Right hindlimb (tissue), 1 donor: ENCODE measurements at regions not wholly inside any gene's neighbourhood (a gene's known extent, or its start where the extent isn't known, plus 50 kb on each side); places are given as distances from the start of the nearest gene placed in this dataset.
"Not testable (repeated sequence)": the region's sequence is repeated elsewhere in the genome, so short reads cannot be mapped to it uniquely, and the experiment has no call there.

Source experiments
- DNase-seq: peaks from one replicate; pipeline ENCODE4 v3.0.0-alpha.2; 2018

GRCh38 chr5:173413471-173413982, 85.3 kb upstream of the STC2 start:
- no peak for DNase-seq

DNA sequence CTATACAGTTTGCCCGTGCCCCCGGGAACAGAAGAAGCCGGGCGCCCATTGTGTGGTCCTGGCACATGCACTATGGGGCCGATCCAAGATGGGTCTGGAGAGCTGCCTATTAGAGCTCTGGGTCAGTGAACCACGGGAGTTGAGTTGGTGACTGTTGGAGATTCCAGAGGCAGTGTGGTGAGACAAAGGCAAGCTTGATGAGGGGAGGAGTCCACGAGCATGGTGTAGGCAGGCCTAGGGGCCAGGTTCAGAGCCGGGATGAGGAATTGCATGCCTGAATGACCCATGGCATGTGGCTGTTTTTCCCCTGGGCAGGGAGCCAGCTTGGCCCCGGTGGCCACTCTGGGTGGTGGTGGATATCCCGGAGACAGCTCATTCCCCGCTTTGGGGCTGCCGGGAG, 84.4 kb upstream of the STC2 start:
- no peak for DNase-seq

DNA sequence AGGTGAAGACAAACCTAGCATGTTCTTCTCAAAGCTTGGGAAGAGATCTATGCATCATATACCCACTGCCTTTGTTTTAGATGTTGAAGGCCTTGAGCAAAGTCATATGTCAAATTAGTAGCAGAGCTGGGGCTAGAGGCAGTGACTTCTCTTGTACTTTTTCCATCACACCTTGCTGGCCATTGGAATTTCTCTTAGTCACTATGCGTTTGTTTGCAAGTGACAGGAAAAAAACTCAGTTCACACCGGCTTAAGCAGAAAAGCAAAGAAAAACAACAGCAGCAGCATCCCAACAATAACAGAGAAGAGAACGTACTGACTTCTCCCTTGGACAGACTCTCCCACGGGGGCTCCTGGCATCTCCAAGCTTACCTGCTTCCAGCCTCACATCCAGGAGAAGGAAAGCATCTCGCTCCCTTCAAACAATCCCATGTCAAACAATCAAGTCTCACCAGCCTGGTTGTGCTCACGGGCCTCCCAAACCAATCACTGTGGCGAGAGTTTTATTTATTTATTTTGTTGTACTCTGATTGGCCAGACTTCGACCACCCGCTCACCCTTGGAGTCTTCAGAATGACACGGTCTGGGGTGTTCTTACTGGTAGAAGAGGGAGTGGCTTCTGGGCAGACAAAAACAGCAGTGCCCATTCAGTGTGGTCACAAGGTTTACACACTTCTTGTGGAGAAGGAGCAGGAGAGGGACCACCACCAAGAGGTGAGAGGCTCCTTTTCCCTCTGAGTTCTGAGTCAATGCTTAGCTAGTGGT, 83.8 kb upstream of the STC2 start:
- DNase-seq = no peak

DNA sequence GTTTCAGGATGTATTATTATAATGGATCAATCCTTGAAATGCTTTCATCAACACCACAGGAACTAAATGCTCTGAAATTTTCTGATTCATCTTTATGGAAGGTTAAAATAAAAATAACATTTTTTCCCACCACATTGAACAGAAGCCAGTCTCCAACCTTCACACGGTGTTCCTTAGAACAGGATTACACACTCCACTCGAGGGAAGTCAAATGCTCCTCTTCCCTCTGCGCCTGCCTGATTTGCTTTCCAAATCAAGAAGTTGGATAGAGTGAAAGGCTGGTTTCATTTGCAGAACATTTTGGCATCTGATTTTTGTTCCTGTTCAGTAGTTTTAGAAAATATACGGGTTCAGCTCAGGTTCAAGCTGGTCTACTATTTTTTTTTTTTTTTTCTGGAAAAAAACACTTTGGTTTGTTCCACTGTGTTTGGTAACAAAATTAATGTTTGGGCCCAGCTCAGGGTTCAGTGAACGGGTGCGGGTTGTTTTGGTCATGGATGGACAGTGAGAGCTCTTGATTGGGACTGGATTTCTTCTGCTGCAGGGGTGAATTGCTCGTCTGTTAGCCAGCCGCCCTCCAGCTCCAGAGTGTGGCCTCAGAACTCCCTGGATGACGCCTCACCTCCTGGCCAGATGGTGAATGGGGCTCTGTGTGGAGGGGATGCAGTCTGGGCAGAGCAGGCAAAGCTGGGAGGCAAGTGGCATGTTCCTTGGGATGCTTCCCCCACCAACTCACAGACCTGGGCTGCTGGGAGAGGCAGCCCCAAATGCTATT, 82.4 kb upstream of the STC2 start:
- DNase-seq = no peak

DNA sequence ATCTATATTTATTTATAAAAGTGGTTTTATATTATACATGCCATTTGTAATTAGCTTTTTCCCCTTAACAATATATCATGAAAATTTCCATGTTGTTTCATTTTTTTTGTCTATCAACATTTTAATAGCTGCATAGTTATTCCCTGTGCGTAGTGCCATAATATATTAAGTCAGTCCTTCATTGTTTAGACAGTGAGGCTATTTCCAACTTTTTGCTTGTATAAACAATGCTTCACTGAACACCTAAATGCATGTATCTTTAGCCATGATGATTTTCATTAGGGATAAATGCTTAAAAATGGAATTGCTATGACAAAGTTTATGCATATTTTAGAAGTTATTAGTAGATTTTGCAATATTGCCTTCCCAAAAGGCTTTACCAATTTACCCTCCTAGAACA, 80.7 kb upstream of the STC2 start:
- no peak for DNase-seq

GRCh38 chr5:173399851-173400250, 71.6 kb upstream of the STC2 start:
- DNase-seq = no peak

DNA sequence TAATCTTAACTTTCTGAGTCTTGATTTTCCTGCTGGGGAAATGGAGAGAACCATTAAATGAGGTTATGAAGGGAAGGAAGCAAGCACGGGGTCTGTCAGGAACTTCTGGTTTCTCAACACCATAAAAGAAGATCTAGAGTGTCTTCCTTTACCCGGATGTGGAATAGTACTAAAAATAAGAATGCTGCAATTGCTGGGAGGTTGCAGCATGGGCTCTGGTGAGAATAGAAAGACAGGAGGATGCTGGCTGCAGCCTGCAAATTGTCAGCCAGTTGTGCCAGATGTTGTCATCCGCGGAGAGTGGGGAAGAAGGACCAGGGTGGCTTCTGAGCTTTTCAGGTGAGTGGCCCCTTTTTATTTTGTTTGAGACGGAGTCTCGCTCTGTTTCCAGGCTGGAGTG, 69.3 kb upstream of the STC2 start:
- no peak for DNase-seq

- DNase-seq = no peak
These were observed 68.2 kb upstream of the STC2 start for GRCh38 chr5:173396311-173396993.

DNA sequence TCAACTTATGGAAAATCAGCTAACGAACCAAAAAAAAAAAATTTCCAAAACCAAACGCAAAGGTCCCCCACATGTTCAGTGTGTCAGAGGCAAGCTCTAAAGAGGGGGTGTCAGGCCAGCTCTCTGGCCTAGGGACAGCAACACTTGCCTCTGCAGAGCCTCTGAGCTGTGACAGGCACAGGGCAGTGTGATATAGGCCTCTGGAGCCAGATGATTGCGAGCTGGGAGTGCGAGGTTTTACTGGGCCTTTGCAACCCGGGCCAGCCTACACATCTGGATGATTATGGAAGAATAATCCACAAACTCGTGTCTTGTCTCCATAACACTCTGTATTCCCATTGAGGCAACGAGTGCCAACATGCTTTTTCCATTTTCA, 67.7 kb upstream of the STC2 start:
- no peak for DNase-seq

DNA sequence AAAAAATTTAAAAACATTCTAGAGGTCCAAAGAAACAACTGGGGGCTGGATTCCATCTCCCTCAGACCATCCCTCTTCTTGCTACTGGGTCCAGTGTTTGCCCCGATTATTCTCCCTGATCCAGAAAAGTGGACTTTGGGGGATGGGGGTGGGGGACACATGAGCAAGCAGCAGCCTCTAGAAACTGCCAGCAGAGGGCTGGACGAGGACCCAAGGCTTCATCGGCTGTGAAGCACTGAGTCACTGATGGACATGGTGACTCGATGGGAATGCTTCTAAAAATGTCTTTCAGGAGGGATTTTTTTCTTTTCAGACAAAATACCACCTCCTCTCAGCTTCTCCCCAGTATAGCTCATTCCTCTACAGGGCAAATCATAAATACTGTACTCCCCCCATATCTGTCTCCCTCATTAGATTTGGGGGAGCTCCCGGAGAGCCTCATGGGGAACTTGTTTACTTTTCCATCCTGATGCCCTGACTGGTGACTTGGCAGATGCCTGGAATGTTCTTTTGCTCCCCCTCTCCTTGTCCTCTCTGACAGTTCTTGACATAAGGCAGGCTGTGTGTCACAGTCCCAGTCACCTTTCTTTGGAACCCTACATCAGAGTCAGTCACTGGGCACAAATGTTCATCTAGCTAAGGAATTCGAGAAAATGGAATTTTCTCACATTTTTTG, 67.2 kb upstream of the STC2 start:
- DNase-seq = no peak

GRCh38 chr5:173394701-173395100, 66.5 kb upstream of the STC2 start:
- no peak for DNase-seq

- no peak for DNase-seq
These were observed 64.0 kb upstream of the STC2 start for GRCh38 chr5:173392172-173392571.

GRCh38 chr5:173391031-173391430, 62.8 kb upstream of the STC2 start:
- DNase-seq = no peak

GRCh38 chr5:173387293-173387692, 59.1 kb upstream of the STC2 start:
- not testable (repeated sequence) for DNase-seq

- DNase-seq = no peak
These were observed 57.7 kb upstream of the STC2 start for GRCh38 chr5:173385832-173386360.

DNA sequence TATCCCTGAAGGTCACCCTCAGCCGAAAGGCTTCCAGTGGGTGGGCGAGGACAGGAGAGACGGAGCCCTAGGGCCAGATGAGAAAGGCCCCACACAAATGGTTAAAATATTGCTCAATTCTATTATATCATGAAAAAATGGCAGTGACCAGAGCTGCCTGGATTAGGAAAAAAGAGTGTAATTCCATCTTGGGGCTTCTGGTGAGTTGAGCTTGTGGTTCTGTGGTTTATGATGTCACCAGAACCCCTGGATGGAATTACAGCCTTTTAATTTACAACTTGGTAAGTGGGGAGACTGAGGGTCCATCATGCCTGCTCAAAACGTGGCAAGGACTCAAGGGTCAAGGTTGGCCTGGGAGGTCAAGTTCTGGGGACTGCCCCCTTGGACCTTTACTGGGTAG, 55.5 kb upstream of the STC2 start:
- no peak for DNase-seq

- no peak for DNase-seq
These were observed 50.5 kb upstream of the STC2 start for GRCh38 chr5:173378727-173379126.
